Spleen (tissue), 7 donors: ENCODE measurements at regions not wholly inside any gene's neighbourhood (a gene's known extent, or its start where the extent isn't known, plus 50 kb on each side); places are given as distances from the start of the nearest gene placed in this dataset.

Source experiments
- POLR2AphosphoS5 ChIP-seq, 3 donors: sonication (generic); formaldehyde crosslinking; IDR thresholded peaks; one replicate each; pipeline ENCODE4 v1.5.1; 2017; ENCODE audit warnings: antibody characterized with exemption in 3 of 3
- TF ChIP-seq, protein P1 (sequence below), 11 experiments: fragments of 200-600 bp in 7 of 11; fragments of 450-650 bp in 4 of 11; sonication (generic) in 4 of 11; IDR thresholded peaks in 8 of 11; conservative IDR thresholded peaks in 3 of 11; 1 replicate in 7 of 11; 2 replicates in 4 of 11; pipeline versions ENCODE4 v1.4.0 to v1.8.0; 2016 to 2021; ENCODE audit warnings: antibody characterized with exemption in 11 of 11, inconsistent platforms in 4 of 11, mild to moderate bottlenecking in 1 of 11
- donor health status: DM: no; HTN: no; CAD: no; lungs with moderate emphysema.
- donor health status: DM: no; HTN: no; CAD: no.
- donor health status: DM: no; HTN: no; CAD: no.

DNA sequence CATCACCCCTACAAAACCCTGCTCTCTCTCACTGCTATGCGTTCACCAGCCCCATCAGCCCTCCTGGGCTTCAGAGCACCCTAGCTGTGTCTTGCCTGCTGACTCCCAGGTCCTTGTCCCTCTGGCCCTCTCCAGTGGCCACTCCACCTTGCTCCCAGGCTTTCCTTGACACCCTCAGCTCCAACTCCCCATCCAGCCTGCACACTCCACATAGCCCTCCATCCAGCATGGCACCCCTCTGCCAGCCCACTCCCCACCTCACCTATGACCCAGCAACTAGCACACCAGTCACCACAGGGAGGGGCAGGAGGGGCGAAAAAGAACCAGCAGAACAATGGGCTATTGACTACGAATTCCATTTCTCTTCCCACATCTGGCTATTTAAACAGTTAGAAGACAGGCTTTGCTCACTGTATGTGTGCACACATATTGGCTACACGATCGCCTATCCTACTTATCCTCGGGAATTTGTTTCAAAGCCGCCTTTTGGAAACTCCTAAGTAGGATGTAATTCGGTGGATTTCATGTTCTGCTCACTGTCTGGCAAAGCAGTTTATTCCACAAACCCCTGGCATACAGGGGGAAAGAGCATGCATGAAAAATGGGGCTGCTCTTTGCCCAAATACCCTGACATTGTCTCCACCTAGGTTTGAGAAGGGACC lies 195.3 kb downstream of the SMAD2 start:
- TF ChIP-seq, protein P1, sequence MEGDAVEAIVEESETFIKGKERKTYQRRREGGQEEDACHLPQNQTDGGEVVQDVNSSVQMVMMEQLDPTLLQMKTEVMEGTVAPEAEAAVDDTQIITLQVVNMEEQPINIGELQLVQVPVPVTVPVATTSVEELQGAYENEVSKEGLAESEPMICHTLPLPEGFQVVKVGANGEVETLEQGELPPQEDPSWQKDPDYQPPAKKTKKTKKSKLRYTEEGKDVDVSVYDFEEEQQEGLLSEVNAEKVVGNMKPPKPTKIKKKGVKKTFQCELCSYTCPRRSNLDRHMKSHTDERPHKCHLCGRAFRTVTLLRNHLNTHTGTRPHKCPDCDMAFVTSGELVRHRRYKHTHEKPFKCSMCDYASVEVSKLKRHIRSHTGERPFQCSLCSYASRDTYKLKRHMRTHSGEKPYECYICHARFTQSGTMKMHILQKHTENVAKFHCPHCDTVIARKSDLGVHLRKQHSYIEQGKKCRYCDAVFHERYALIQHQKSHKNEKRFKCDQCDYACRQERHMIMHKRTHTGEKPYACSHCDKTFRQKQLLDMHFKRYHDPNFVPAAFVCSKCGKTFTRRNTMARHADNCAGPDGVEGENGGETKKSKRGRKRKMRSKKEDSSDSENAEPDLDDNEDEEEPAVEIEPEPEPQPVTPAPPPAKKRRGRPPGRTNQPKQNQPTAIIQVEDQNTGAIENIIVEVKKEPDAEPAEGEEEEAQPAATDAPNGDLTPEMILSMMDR (IDR thresholded peaks at IDR 0.05 in 8 of 11, conservative IDR thresholded peaks at IDR 0.05 in 3 of 11): no peak
- TF ChIP-seq POLR2AphosphoS5 (IDR thresholded peaks at IDR 0.05): no peak
